GM19035 (cell line): ENCODE measurements at regions not wholly inside any gene's neighbourhood (a gene's known extent, or its start where the extent isn't known, plus 50 kb on each side); places are given as distances from the start of the nearest gene placed in this dataset.

ENCODE experiments used
- ATAC-seq: cut with Tn5 transposase; IDR thresholded peaks from one replicate; pipeline ENCODE4 v1.9.1; 2021; ENCODE audit not compliant: unreplicated experiment

DNA sequence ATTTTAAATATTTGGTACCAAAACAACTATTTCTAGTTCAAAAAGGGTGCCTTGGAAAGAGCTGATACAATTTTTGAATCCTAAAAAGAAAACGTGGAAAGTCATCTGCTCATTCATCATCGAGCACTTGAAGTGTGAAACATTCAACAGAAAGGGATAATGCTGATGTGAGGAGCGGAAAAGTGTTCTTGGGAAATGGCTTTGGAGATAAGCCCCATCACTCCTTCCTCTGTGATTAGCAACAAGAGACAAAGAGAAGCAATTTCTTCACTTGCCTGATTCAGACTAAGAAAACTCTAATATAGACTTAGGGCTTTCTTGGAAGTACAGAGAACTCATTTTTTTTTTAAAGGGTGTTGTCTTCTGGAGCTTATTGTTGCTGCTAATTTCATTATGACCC lies 74.9 kb downstream of the C9orf152 start:
- no peak for ATAC-seq

DNA sequence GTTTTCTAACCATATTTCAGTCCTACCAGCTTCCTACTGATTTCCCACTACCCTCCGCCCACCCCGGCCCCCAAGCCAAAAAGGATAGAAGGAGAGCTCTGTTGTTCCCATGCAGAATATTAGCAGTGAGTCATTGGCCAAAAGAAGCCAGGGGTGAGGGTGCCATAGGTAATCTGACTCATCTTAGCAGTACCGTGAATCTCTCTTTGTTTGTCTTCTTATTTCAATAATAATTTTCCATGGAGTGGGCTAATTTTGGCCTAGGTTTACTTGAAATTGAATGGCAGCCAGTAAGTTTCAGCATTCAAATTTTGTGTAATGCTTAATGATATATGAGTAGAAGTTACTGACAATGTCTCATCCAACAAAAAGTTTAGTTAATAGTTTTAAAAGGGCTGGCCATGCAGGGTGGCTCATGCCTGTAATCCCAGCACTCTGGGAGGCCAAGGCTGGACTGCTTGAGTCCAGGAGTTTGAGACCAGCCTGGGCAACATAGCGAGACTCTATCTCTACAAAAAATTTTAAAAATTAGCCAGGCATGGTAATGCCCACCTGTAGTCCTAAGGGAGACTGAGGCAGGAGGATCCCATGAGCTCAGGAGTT lies 74.2 kb downstream of the C9orf152 start:
- no peak for ATAC-seq

DNA sequence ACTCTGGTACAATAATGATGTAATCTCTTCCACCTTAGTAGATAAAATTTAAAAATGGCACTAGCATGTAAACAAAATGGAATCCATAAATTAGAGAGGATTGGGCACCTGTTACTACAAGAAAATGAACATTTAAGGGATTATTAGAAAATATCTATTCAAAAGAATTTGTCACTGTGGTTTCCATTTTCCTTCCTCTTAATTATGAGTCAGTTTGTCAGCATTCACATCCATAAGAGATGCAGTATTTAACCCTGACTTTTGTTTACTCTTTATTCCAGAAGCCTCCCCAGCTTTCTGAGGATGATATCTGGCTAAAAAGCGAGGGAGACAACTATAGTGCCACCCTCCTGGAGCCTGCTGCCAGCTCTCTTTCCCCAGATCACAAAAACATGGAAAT lies 72.1 kb downstream of the C9orf152 start:
- no peak for ATAC-seq

DNA sequence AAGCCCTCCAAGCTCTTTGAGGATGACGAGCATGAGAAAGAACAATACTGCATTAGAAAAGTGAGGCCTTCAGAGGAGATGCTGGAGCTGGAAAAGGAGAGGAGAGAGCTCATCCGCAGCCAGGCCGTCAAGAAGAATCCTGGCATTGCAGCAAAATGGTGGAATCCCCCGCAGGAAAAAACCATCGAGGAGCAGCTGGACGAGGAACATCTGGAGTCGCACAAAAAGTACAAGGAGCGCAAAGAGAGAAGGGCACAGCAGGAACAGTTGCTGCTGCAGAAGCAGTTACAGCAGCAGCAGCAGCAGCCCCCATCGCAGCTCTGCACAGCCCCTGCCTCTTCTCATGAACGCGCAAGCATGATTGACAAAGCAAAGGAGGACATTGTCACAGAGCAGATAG lies 71.2 kb downstream of the C9orf152 start:
- ATAC-seq, result no peak

DNA sequence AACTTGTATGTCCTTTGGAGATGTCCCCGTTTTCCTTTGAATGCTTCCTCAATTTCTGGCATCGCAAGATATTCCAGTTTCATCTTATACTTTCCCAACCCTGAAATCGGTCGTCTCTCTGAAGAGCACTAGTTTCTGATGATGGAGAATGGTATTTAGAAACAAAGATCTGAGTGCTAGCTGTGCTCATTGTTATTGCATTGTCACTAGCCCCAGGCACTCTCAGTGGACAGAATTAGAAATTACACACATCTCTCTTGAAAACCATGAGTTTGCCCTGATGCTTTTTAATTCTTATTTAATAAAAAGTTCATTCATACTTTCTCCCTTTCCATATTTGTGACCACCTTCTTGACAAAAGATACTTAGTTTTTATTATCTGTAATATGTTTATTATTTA lies 67.7 kb downstream of the C9orf152 start:
- no peak for ATAC-seq

DNA sequence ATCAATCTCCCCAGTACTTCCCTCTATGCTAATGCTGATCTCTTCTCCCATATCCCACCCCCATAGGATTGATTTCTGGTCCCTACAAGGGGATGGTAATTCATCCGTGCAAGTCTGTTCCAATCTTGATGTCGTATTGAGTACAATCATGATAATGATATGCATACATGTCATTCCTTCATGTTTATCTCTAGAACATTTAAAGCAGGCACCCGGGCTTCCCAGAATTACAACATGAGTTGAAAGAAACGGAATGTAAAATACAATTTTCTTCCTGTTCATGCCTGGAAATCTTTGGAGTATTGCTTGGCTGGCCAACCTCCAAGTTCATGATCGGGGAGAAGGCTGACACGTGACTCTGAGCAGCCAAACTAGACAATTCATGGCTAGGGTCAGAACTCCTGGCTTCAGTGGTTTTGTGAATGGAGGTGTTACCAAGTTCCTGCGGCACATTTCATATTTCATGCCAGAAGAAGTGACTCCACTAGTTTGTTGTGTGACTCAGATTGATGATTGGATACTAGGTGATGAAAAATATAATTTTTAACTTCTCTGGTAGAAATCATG lies 66.6 kb downstream of the C9orf152 start:
- no peak for ATAC-seq

DNA sequence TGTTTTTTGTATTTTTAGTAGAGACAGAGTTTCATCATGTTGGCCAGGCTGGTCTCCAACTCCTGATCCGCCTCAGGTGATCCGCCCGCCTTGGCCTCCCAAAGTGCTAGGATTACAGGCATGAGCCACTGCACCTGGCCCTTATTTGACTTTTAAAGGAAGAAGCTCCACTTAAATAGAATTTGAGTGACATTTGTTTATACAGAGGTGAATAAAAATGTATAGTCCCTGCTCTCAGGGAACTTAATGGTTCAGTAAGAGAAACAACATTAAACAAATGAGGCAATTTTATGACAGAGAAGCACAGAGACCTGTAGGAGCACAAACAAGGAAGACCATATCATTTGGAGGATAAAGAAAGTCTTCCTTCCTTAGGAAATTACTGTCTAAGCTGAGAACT lies 65.7 kb downstream of the C9orf152 start:
- no peak for ATAC-seq

DNA sequence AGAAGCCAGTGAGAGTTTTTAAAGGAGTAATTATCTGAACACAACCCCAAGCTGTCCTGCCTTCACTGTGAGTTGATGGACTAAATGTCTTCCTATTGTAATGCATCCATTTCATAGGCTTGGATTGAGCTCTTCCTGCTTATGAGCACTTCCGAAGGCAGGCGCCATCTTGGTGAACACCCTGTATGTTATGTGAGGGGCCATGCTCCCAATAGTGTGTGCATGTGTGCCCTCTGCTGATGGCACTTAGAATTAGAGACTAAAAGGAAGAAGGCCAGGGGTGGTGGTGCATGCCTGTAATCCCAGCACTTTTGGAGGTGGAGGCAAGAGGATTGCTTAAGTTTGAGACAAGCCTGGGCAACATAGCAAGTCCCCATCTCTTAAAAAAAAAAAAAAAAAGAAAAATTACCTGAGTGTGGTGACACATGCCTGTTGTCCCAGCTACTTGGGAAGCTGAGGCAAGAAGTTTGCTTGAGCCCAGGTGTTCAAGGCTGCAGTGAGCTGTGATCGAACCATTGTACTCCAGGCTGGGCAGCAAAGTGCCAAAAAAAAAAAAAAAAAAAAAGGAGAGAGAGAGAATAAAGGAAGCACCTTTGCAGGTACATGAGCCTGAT lies 65.0 kb downstream of the C9orf152 start:
- peak; percentile 14 for ATAC-seq

DNA sequence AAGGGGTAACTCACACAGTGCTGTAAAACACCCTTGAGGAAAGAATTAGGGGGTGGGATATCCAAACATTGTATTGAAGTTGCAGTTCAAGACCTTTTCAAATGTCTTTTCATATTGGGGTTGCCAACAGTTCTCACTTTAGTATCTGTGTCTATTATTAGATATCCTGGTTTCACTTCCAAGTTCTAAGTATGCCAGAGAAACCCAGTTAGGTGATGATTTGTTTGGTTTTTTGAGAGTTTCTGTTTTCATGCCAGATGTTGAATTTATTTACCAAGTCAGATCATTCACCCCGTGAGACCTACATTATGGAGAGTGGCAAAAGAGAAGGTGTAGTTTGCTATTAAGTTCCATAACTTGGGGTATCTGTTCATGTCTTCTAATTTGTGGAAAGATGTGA lies 64.5 kb downstream of the C9orf152 start:
- peak; percentile 36 for ATAC-seq

DNA sequence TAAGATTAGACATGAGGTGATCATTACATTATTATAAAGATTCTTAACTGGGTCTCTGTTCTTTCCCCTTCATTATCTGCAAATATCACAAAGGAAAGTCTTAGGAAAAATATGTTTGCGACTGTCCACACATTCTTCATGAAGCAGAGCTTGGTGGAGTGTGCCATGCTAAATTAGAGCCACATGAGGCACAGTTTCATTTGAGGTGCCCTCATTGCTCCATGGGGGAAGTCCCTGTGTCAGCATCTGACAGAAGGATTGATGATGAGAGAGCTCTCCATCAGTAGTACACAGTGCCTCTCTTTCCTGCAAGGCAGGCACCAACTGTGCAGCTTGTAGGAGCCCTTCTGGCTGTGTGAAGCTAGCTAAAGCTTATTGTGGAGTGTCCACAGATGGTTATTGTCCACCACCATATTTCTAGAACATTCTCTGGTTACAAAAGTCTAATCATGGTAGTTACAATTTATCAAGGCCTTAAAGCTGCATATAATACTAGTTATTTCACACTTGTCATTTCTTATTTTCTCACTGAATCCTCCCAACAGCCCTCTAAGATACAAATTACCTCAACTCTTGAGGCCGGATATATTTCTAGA lies 63.9 kb downstream of the C9orf152 start:
- ATAC-seq, result peak; percentile 51

DNA sequence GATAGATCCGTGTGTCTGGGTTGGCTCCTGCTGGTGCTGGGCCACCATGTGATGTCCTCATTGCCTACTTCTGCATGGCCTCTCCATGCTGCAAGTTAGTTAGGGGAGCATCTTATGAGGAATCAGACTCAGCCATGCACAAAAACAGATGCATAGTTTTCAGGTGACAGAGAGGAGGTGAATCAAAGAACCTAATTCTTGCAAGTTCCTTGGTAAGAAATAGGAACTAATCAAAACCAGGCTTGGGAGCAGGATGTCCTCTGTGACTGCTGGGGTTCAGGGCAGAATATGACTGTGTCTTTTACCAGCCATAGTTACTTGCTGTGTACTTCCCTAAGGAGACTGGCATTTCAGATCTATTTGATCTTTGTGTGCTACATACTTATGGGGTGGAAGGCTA lies 61.6 kb downstream of the C9orf152 start:
- no peak for ATAC-seq

DNA sequence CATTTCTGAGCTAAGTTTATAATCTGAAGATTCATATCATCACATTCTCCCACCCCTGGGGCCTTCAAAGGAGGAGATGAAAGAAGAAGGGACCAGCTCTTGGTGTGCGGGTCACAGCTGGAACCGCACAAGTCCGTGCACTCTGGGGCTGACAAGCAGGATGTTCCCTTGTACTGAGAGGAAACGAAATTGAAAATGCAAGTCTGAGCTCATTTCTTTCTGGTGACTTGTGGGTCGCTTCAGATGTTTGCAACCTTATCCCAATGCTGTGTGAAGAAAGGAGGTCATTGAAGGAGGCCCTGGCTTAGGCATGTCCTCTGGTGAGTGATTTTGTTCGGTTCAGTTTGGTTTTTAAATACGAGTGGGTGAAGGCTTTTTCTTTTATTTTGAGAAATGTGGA lies 59.6 kb downstream of the C9orf152 start:
- peak; percentile 78 for ATAC-seq

DNA sequence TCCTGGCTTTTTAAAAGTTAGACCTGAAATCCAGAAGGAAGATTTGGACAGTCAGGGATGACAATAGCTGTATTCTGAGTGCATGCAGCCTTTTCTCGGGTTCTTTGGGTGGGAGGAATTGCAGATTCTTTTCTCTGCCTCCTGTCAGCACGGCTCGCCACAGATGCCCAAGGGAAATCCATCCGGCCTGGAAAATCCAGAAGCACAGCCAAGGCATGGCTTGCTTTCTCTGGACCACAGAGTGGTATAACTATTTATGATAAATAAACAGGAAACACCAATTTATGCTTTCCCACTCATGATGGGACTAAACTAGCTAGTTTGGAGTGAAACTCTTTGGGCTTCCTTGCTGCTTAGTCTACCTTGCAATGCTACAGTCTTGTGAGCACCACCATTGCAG lies 59.1 kb downstream of the C9orf152 start:
- no peak for ATAC-seq
